DND-41 (cell line): ENCODE measurements at regions not wholly inside any gene's neighbourhood (a gene's known extent, or its start where the extent isn't known, plus 50 kb on each side); places are given as distances from the start of the nearest gene placed in this dataset.

ENCODE experiments used
- ATAC-seq: fragments of 200-7000 bp; cut with Tn5 transposase; 3 replicates; pipeline ENCODE4 v1.9.1; 2021; ENCODE audit warnings: low read depth; ENCODE audit not compliant: insufficient read depth
- DNase-seq: peaks from one replicate; pipeline ENCODE4 v3.0.0-alpha.2; 2020
- H2AFZ ChIP-seq: 2 replicates; pipeline ENCODE4 v1.6.0; 2012; ENCODE audit warnings: low read depth, low read length
- H3K27ac ChIP-seq: 2 replicates; pipeline ENCODE4 v1.5.1; 2012; ENCODE audit warnings: low read length, inconsistent platforms
- H3K27me3 ChIP-seq: fragments of 200-600 bp; sonication (generic); 2 replicates; pipeline ENCODE4 v1.6.0; 2012; ENCODE audit warnings: low read length, mild to moderate bottlenecking, inconsistent platforms; ENCODE audit not compliant: insufficient read depth, poor library complexity
- H3K36me3 ChIP-seq: 2 replicates; pipeline ENCODE4 v1.5.1; 2012; ENCODE audit warnings: low read length, inconsistent platforms; ENCODE audit not compliant: insufficient read depth
- H3K4me1 ChIP-seq: 2 replicates; pipeline ENCODE4 v1.5.1; 2012; ENCODE audit warnings: mild to moderate bottlenecking, low read length; ENCODE audit not compliant: insufficient read depth
- H3K4me2 ChIP-seq: 2 replicates; pipeline ENCODE4 v1.6.0; 2012; ENCODE audit warnings: mild to moderate bottlenecking, moderate library complexity, low read length, inconsistent platforms; ENCODE audit not compliant: insufficient read depth
- H3K4me3 ChIP-seq, 2 experiments: fragments of 200-600 bp in 1 of 2; shearing (Covaris generic) in 1 of 2; 2 replicates each; pipeline ENCODE4 v1.5.1; 2012 to 2016; ENCODE audit warnings: inconsistent platforms in 2 of 2, low read length in 2 of 2, mild to moderate bottlenecking in 2 of 2, low read depth in 1 of 2, moderate library complexity in 1 of 2
- H3K79me2 ChIP-seq: 2 replicates; pipeline ENCODE4 v1.6.0; 2012; ENCODE audit warnings: low read length, inconsistent platforms; ENCODE audit not compliant: insufficient read depth
- H3K9ac ChIP-seq: 2 replicates; pipeline ENCODE4 v1.6.0; 2012; ENCODE audit warnings: low read depth, mild to moderate bottlenecking, inconsistent platforms, low read length, moderate library complexity
- H3K9me3 ChIP-seq: 2 replicates; pipeline ENCODE4 v1.5.1; 2012; ENCODE audit warnings: low read length, moderate library complexity, mild to moderate bottlenecking, inconsistent platforms; ENCODE audit not compliant: insufficient read depth, severe bottlenecking
- H4K20me1 ChIP-seq: 2 replicates; pipeline ENCODE4 v1.6.0; 2012; ENCODE audit warnings: low read length; ENCODE audit not compliant: insufficient read depth
- EZH2 ChIP-seq: IDR thresholded peaks from 3 replicates; pipeline ENCODE4 v1.6.1; 2012; ENCODE audit warnings: borderline replicate concordance, low read depth, mild to moderate bottlenecking, moderate library complexity, low read length, inconsistent platforms; ENCODE audit not compliant: severe bottlenecking
- TF ChIP-seq, protein P1 (sequence below): IDR thresholded peaks from 2 replicates; pipeline ENCODE4 v1.5.1; 2012; ENCODE audit warnings: borderline replicate concordance, low read length, moderate library complexity, mild to moderate bottlenecking; ENCODE audit not compliant: poor library complexity, severe bottlenecking; ENCODE audit errors: extremely low read depth

DNA sequence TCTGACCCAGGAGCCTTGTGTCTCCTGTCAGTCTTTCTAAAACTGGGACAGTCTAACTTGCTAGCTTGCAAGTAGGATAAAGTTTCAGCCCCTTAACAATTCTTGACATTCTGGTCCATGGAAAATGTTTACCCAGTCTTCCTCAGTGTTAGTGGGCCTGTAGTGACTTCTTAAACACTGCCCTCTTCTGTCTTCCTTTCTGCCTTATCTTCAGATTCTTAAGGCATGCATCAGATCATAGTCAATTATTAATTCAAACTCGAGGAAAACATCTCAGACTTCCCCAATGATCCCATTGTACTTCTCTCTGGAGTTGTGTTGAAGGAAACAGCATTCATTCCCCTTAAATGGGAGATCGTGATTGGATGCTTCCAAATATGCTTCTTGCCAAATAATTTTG, 1199.8 kb downstream of the DTWD2 start:
- H4K20me1 ChIP-seq, result no peaks in the 10 kb centered on the region
- ATAC-seq (no peak), DNase-seq (no peak)
- no peak overlapping the region for H2AFZ ChIP-seq
- H3K27ac ChIP-seq, result no peak overlapping the region
- no peak overlapping the region for H3K4me3 ChIP-seq
- H3K79me2 ChIP-seq, result no peaks in the 10 kb centered on the region
- TF ChIP-seq, protein P1, sequence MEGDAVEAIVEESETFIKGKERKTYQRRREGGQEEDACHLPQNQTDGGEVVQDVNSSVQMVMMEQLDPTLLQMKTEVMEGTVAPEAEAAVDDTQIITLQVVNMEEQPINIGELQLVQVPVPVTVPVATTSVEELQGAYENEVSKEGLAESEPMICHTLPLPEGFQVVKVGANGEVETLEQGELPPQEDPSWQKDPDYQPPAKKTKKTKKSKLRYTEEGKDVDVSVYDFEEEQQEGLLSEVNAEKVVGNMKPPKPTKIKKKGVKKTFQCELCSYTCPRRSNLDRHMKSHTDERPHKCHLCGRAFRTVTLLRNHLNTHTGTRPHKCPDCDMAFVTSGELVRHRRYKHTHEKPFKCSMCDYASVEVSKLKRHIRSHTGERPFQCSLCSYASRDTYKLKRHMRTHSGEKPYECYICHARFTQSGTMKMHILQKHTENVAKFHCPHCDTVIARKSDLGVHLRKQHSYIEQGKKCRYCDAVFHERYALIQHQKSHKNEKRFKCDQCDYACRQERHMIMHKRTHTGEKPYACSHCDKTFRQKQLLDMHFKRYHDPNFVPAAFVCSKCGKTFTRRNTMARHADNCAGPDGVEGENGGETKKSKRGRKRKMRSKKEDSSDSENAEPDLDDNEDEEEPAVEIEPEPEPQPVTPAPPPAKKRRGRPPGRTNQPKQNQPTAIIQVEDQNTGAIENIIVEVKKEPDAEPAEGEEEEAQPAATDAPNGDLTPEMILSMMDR, result no peak
- no peak for TF ChIP-seq EZH2
- H3K4me2 ChIP-seq, result no peak overlapping the region
- no peak overlapping the region for H3K9ac ChIP-seq
- H3K27me3 ChIP-seq, result no peaks in the 10 kb centered on the region
- no peaks in the 10 kb centered on the region for H3K9me3 ChIP-seq
- no peaks in the 10 kb centered on the region for H3K36me3 ChIP-seq
- no peaks in the 10 kb centered on the region for H3K4me1 ChIP-seq

DNA sequence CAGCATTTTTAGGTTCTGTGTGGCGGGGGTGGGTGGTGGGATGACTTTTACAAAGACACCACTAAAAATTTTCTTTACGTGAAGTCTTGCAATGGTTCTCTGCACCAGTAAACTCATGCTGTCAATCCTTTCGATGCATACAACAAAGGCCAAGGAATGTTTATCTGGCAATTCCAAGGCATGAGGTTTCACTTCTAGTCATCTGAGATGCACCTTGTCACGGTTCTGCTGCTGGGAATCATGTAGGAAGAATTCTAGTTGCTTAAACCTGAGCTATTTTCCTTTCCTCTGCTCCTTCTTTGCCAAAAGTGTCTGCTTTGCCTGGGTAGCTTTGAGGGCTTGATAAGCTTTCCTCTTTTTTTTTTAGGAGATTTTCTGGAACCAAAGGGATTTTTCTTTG, 1204.5 kb upstream of the SEMA6A start:
- no peak for ATAC-seq
- H2AFZ ChIP-seq, result no peak overlapping the region
- H3K4me2 ChIP-seq, result no peak overlapping the region
- H3K27me3 ChIP-seq, result no peaks in the 10 kb centered on the region
- no peaks in the 10 kb centered on the region for H3K79me2 ChIP-seq
- DNase-seq, result no peak
- H3K36me3 ChIP-seq, result no peaks in the 10 kb centered on the region
- H3K27ac ChIP-seq, result no peak overlapping the region
- no peak for TF ChIP-seq EZH2
- TF ChIP-seq, protein P1, result no peak
- H3K9ac ChIP-seq, result no peak overlapping the region
- H3K4me1 ChIP-seq, result no peaks in the 10 kb centered on the region
- H4K20me1 ChIP-seq, result no peaks in the 10 kb centered on the region
- no peak overlapping the region for H3K4me3 ChIP-seq
- no peaks in the 10 kb centered on the region for H3K9me3 ChIP-seq

DNA sequence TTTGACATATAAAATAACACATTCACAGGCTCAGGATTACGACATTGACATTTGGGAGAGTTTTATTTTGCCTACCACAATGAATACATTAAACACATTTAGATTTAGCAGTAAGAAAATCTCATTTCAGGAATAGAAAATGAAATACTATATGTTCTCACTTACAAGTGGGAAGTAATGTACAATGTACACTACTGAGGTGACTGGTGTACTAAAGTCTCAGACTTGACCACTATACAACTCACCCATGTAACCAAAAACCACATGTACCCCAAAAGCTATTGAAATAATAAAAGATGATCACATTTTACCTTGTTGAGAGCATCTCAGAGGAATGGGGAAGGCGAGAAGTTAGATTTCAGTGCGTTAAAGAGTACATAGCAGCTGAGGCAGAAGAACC, 1202.4 kb upstream of the SEMA6A start:
- Histone ChIP-seq H3K9me3 (no peaks in the 10 kb centered on the region), H3K4me1 (no peaks in the 10 kb centered on the region), H3K4me3 (no peak overlapping the region), H3K27ac (no peak overlapping the region), H2AFZ (no peak overlapping the region), H3K9ac (no peak overlapping the region), H3K27me3 (no peaks in the 10 kb centered on the region), H3K79me2 (no peaks in the 10 kb centered on the region), H4K20me1 (no peaks in the 10 kb centered on the region), H3K4me2 (no peak overlapping the region), H3K36me3 (no peaks in the 10 kb centered on the region)
- DNase-seq (no peak), ATAC-seq (no peak)
- TF ChIP-seq, protein P1, result no peak
- no peak for TF ChIP-seq EZH2

DNA sequence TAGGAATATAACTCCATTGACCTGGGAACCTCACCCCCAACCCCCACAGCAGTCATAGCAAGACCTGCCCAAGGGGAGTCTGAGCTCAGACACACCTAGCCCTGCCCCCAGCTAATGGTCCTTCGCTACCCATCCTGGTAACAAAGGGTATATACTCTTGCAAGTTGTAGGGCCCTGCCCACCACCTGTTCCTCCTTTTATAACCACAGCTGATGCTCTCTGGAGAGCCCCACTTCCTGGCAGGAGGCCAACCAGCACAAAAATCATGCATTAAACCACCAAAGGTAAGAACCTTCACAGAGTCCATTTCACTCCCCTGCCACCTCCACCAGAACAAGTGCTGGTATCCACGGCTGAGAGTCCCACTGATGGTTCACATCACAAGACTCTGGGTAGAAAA, 1195.3 kb upstream of the SEMA6A start:
- H2AFZ ChIP-seq, result no peak overlapping the region
- H3K9me3 ChIP-seq, result no peaks in the 10 kb centered on the region
- TF ChIP-seq, protein P1, result no peak
- no peak for TF ChIP-seq EZH2
- H3K79me2 ChIP-seq, result no peaks in the 10 kb centered on the region
- H4K20me1 ChIP-seq, result no peaks in the 10 kb centered on the region
- H3K4me2 ChIP-seq, result no peak overlapping the region
- ATAC-seq (no peak), DNase-seq (no peak)
- H3K4me1 ChIP-seq, result no peaks in the 10 kb centered on the region
- no peak overlapping the region for H3K27ac ChIP-seq
- H3K36me3 ChIP-seq, result no peaks in the 10 kb centered on the region
- H3K4me3 ChIP-seq, result no peak overlapping the region
- no peaks in the 10 kb centered on the region for H3K27me3 ChIP-seq
- H3K9ac ChIP-seq, result no peak overlapping the region
